ENCODE measurements at regions not wholly inside any gene's neighbourhood (a gene's known extent, or its start where the extent isn't known, plus 50 kb on each side); places are given as distances from the start of the nearest gene placed in this dataset.

GRCh38 chr6:8335896-8336295 is 99.4 kb downstream of the SLC35B3 start:
- H3K79me2 ChIP-seq (ENCODE audit: control insufficient read depth, insufficient read depth, low read length), result no peaks in the 10 kb centered on the region
- no peaks in the 10 kb centered on the region for H3K36me3 ChIP-seq (ENCODE audit: control insufficient read depth in 2 of 2, insufficient read depth in 2 of 2, low read length in 1 of 2)
- H3K4me3 ChIP-seq, result no peak overlapping the region
- no peaks in the 10 kb centered on the region for H4K20me1 ChIP-seq (ENCODE audit: control insufficient read depth, insufficient read depth)
- no peak overlapping the region for H3K9ac ChIP-seq (ENCODE audit: control insufficient read depth, insufficient read depth, low read length)
- FAIRE-seq (no peak), DNase-seq (ENCODE audit: low read depth, low spot score) (no peak), ATAC-seq (no peak)
- TF ChIP-seq CREB1 (IDR thresholded peaks at IDR 0.05; ENCODE audit: low read depth), result no peak
- TF ChIP-seq, protein P1, sequence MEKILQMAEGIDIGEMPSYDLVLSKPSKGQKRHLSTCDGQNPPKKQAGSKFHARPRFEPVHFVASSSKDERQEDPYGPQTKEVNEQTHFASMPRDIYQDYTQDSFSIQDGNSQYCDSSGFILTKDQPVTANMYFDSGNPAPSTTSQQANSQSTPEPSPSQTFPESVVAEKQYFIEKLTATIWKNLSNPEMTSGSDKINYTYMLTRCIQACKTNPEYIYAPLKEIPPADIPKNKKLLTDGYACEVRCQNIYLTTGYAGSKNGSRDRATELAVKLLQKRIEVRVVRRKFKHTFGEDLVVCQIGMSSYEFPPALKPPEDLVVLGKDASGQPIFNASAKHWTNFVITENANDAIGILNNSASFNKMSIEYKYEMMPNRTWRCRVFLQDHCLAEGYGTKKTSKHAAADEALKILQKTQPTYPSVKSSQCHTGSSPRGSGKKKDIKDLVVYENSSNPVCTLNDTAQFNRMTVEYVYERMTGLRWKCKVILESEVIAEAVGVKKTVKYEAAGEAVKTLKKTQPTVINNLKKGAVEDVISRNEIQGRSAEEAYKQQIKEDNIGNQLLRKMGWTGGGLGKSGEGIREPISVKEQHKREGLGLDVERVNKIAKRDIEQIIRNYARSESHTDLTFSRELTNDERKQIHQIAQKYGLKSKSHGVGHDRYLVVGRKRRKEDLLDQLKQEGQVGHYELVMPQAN (conservative IDR thresholded peaks at IDR 0.05), result no peak
- no TSS peak for BruUV-seq (replicated peaks)
- H3K9me3 ChIP-seq (replicated peaks; ENCODE audit: control insufficient read depth, insufficient read depth, low read length), result no peaks in the 10 kb centered on the region
- no peaks in the 10 kb centered on the region for H3K4me1 ChIP-seq (ENCODE audit: control insufficient read depth, insufficient read depth, low read length)
- intact Hi-C loops (cut with micrococcal nuclease; ENCODE audit: unreplicated experiment), result no loop called here
- H3K4me2 ChIP-seq (ENCODE audit: control insufficient read depth, insufficient read depth), result no peak overlapping the region
- POLR2A ChIA-PET, result no interaction called here
- RAD21 ChIA-PET (ENCODE audit: unreplicated experiment), result no interaction called here
- in situ Hi-C loops (cut with MboI), result no loop called here
- 79% methylated on average over 7 of the region's 7 CpGs for WGBS (ENCODE audit: insufficient coverage, insufficient replicate concordance, low lambda C conversion rate, missing lambda C conversion rate)
- H3K27me3 ChIP-seq (replicated peaks in 1 of 2; ENCODE audit: control insufficient read depth in 2 of 2, insufficient read depth in 2 of 2, low read length in 1 of 2), result no peaks in the 10 kb centered on the region
- CTCF ChIA-PET, result interaction anchor here (1.3 kb wide), 1 partner anchor 13 kb away, joined by 4 read pairs; no protein-coding TSS in a partner anchor
- SMC1A ChIA-PET (ENCODE audit: uncharacterized antibody, unreplicated experiment), result interaction anchor here (1.3 kb wide), 1 partner anchor 8 kb away, joined by 3 read pairs; no protein-coding TSS in a partner anchor
- no peak overlapping the region for H3K27ac ChIP-seq (ENCODE audit: control insufficient read depth, insufficient read depth)
- H2AFZ ChIP-seq (ENCODE audit: control insufficient read depth, low read depth, low read length), result no peak overlapping the region

DNA sequence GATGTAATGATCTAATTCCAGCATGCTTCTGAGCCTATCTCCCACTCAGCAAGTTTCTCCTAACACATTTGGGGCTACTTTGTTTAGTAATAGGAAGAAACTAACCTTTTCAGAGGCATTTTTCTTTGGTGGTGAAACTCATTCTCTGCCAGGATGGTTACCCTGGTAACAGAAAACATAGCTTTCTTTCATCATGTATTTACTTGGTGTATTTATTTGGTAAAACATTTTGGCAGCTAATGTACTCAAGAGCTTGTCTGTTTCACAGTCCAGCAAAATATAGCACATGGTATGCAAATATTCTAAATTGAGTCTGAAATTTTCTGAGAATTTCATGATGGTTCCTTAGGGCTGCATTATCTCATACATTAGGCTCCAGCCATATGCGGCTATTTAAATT is 100.0 kb downstream of the SLC35B3 start:
- no peaks in the 10 kb centered on the region for H3K9me3 ChIP-seq (replicated peaks; ENCODE audit: control insufficient read depth, insufficient read depth, low read length)
- 100% methylated on average over 1 of the region's 1 CpG for WGBS (ENCODE audit: insufficient coverage, insufficient replicate concordance, low lambda C conversion rate, missing lambda C conversion rate)
- POLR2A ChIA-PET, result no interaction called here
- H3K36me3 ChIP-seq (ENCODE audit: control insufficient read depth in 2 of 2, insufficient read depth in 2 of 2, low read length in 1 of 2), result no peaks in the 10 kb centered on the region
- no peak overlapping the region for H3K9ac ChIP-seq (ENCODE audit: control insufficient read depth, insufficient read depth, low read length)
- no TSS peak for BruUV-seq (replicated peaks)
- H3K79me2 ChIP-seq (ENCODE audit: control insufficient read depth, insufficient read depth, low read length), result no peaks in the 10 kb centered on the region
- H3K4me1 ChIP-seq (ENCODE audit: control insufficient read depth, insufficient read depth, low read length), result no peaks in the 10 kb centered on the region
- no peak overlapping the region for H3K4me2 ChIP-seq (ENCODE audit: control insufficient read depth, insufficient read depth)
- FAIRE-seq, result no peak
- RAD21 ChIA-PET (ENCODE audit: unreplicated experiment), result no interaction called here
- no peak for DNase-seq (ENCODE audit: low read depth, low spot score)
- no peak for ATAC-seq
- H3K27me3 ChIP-seq (replicated peaks in 1 of 2; ENCODE audit: control insufficient read depth in 2 of 2, insufficient read depth in 2 of 2, low read length in 1 of 2), result no peaks in the 10 kb centered on the region
- no peaks in the 10 kb centered on the region for H4K20me1 ChIP-seq (ENCODE audit: control insufficient read depth, insufficient read depth)
- H2AFZ ChIP-seq (ENCODE audit: control insufficient read depth, low read depth, low read length), result no peak overlapping the region
- SMC1A ChIA-PET (ENCODE audit: uncharacterized antibody, unreplicated experiment), result interaction anchor here (1.3 kb wide), 1 partner anchor 9 kb away, joined by 3 read pairs; no protein-coding TSS in a partner anchor
- CTCF ChIA-PET, result interaction anchor here (1.3 kb wide), 1 partner anchor 13 kb away, joined by 4 read pairs; no protein-coding TSS in a partner anchor
- intact Hi-C loops (cut with micrococcal nuclease; ENCODE audit: unreplicated experiment), result no loop called here
- no peak overlapping the region for H3K27ac ChIP-seq (ENCODE audit: control insufficient read depth, insufficient read depth)
- in situ Hi-C loops (cut with MboI), result no loop called here
- no peak overlapping the region for H3K4me3 ChIP-seq
- TF ChIP-seq, protein P1 (conservative IDR thresholded peaks at IDR 0.05), result no peak
- TF ChIP-seq CEBPZ (IDR thresholded peaks at IDR 0.05; ENCODE audit: low read depth, low read length) (no peak), CHD2 (IDR thresholded peaks at IDR 0.05; ENCODE audit: borderline replicate concordance, low read depth, low read length) (no peak), ZNF274 (IDR thresholded peaks at IDR 0.05; ENCODE audit: insufficient read depth, insufficient read length) (no peak), ZNF384 (IDR thresholded peaks at IDR 0.05; ENCODE audit: borderline replicate concordance, low read depth, low read length) (no peak), TCF3 (IDR thresholded peaks at IDR 0.05; ENCODE audit: borderline replicate concordance, insufficient read depth, low read depth, low read length) (no peak), FOS (IDR thresholded peaks at IDR 0.05; ENCODE audit: borderline replicate concordance, extremely low read depth, insufficient read length) (no peak), BHLHE40 (IDR thresholded peaks at IDR 0.05; ENCODE audit: borderline replicate concordance in 1 of 2, low read depth in 2 of 2, low read length in 1 of 2) (no peak)
